Ammon's horn (tissue), 1 donor: ENCODE measurements at regions not wholly inside any gene's neighbourhood (a gene's known extent, or its start where the extent isn't known, plus 50 kb on each side); places are given as distances from the start of the nearest gene placed in this dataset.
"Not testable (repeated sequence)": the region's sequence is repeated elsewhere in the genome, so short reads cannot be mapped to it uniquely, and the experiment has no call there.

Experiments
- DNase-seq: peaks from one replicate; pipeline ENCODE4 v3.0.0-alpha.2; 2016; ENCODE audit warnings: low spot score

GRCh38 chr2:145797692-145798091 lies 1277.8 kb upstream of the ZEB2 start:
- no peak for DNase-seq

GRCh38 chr2:145792745-145793144 lies 1272.8 kb upstream of the ZEB2 start:
- DNase-seq = no peak

- DNase-seq = no peak
Measured at GRCh38 chr2:145789636-145790035, 1269.7 kb upstream of the ZEB2 start.

GRCh38 chr2:145787597-145788361 lies 1267.9 kb upstream of the ZEB2 start:
- not testable (repeated sequence) for DNase-seq

GRCh38 chr2:145782607-145783006 lies 1262.7 kb upstream of the ZEB2 start:
- DNase-seq = not testable (repeated sequence)

- no peak for DNase-seq
Measured at GRCh38 chr2:145777914-145778313, 1258.0 kb upstream of the ZEB2 start.

GRCh38 chr2:145777297-145777696 lies 1257.4 kb upstream of the ZEB2 start:
- DNase-seq = no peak

GRCh38 chr2:145775591-145775990 lies 1255.7 kb upstream of the ZEB2 start:
- no peak for DNase-seq

- DNase-seq = no peak
Measured at GRCh38 chr2:145771525-145771924, 1251.6 kb upstream of the ZEB2 start.

- no peak for DNase-seq
Measured at GRCh38 chr2:145769011-145769716, 1249.2 kb upstream of the ZEB2 start.

GRCh38 chr2:145765874-145766273 lies 1246.0 kb upstream of the ZEB2 start:
- DNase-seq = no peak

GRCh38 chr2:145764631-145765030 lies 1244.7 kb upstream of the ZEB2 start:
- peak; percentile 23 for DNase-seq

GRCh38 chr2:145760781-145761649 lies 1241.1 kb upstream of the ZEB2 start:
- DNase-seq = no peak

GRCh38 chr2:145759228-145759915 lies 1239.5 kb upstream of the ZEB2 start:
- no peak for DNase-seq

- DNase-seq = no peak
Measured at GRCh38 chr2:145757503-145758246, 1237.8 kb upstream of the ZEB2 start.

GRCh38 chr2:145755019-145755837 lies 1235.3 kb upstream of the ZEB2 start:
- DNase-seq = no peak

- no peak for DNase-seq
Measured at GRCh38 chr2:145753966-145754365, 1234.0 kb upstream of the ZEB2 start.

GRCh38 chr2:145753041-145753608 lies 1233.2 kb upstream of the ZEB2 start:
- peak; percentile 17 for DNase-seq

- DNase-seq = peak; percentile 90
Measured at GRCh38 chr2:145752091-145752806, 1232.3 kb upstream of the ZEB2 start.
